Ectodermal cell (in vitro differentiated cells): ENCODE measurements at regions not wholly inside any gene's neighbourhood (a gene's known extent, or its start where the extent isn't known, plus 50 kb on each side); places are given as distances from the start of the nearest gene placed in this dataset.

Source experiments
- H3K27ac ChIP-seq: 2 replicates; pipeline ENCODE4 v1.7.0; 2013; ENCODE audit warnings: mild to moderate bottlenecking, low read depth, low read length; ENCODE audit not compliant: insufficient read depth, poor library complexity, severe bottlenecking
- H3K27me3 ChIP-seq: 2 replicates; pipeline ENCODE4 v1.7.0; 2013; ENCODE audit warnings: mild to moderate bottlenecking, low read length; ENCODE audit not compliant: insufficient read depth, control insufficient read depth, poor library complexity, severe bottlenecking
- H3K36me3 ChIP-seq: one replicate; pipeline ENCODE4 v1.7.0; 2013; ENCODE audit warnings: low read length; ENCODE audit not compliant: control insufficient read depth, insufficient read depth
- H3K4me1 ChIP-seq: one replicate; pipeline ENCODE4 v1.7.0; 2013; ENCODE audit warnings: low read length; ENCODE audit not compliant: control insufficient read depth, insufficient read depth
- H3K4me3 ChIP-seq: 2 replicates; pipeline ENCODE4 v1.7.0; 2013; ENCODE audit warnings: low read depth, low read length, control low read depth; ENCODE audit not compliant: insufficient read depth
- H3K9me3 ChIP-seq: 2 replicates; pipeline ENCODE4 v1.7.0; 2013; ENCODE audit warnings: mild to moderate bottlenecking, low read length, moderate library complexity; ENCODE audit not compliant: control insufficient read depth
- WGBS, 2 experiments: methylation state at CpG; one replicate each; pipeline ENCODE4 v1.1.7; 2013; ENCODE audit warnings: missing lambda C conversion rate in 2 of 2; 5-methylcytosine and 5-hydroxymethylcytosine counted together

- Histone ChIP-seq H3K27ac (no peak overlapping the region), H3K9me3 (no peaks in the 10 kb centered on the region), H3K36me3 (no peaks in the 10 kb centered on the region), H3K4me1 (no peaks in the 10 kb centered on the region), H3K27me3 (no peaks in the 10 kb centered on the region), H3K4me3 (no peak overlapping the region)
- WGBS, 2 experiments: 89 to 90% methylated on average over 10 of the region's 10 CpGs
These were observed 893.5 kb downstream of the TRIML1 start for GRCh38 chr4:189032606-189033338.

GRCh38 chr4:189033801-189034347 is 894.6 kb downstream of the TRIML1 start:
- Histone ChIP-seq H3K36me3 (no peaks in the 10 kb centered on the region), H3K27ac (no peak overlapping the region), H3K9me3 (no peaks in the 10 kb centered on the region), H3K4me3 (no peak overlapping the region), H3K4me1 (no peaks in the 10 kb centered on the region), H3K27me3 (no peaks in the 10 kb centered on the region)
- 88 to 91% methylated on average over 13 of the region's 13 CpGs for WGBS, 2 experiments

GRCh38 chr4:189035091-189035490 is 895.9 kb downstream of the TRIML1 start:
- Histone ChIP-seq H3K36me3 (no peaks in the 10 kb centered on the region), H3K27me3 (no peaks in the 10 kb centered on the region), H3K9me3 (no peaks in the 10 kb centered on the region), H3K27ac (no peak overlapping the region), H3K4me3 (no peak overlapping the region), H3K4me1 (no peaks in the 10 kb centered on the region)
- 93 to 97% methylated on average over 14 of the region's 14 CpGs for WGBS, 2 experiments

GRCh38 chr4:189035654-189036053 is 896.4 kb downstream of the TRIML1 start:
- no peak overlapping the region for H3K4me3 ChIP-seq
- no peaks in the 10 kb centered on the region for H3K9me3 ChIP-seq
- 86 to 92% methylated on average over 18 to 19 of the region's 19 CpGs for WGBS, 2 experiments
- H3K36me3 ChIP-seq: no peaks in the 10 kb centered on the region
- H3K27me3 ChIP-seq: no peaks in the 10 kb centered on the region
- H3K27ac ChIP-seq: no peak overlapping the region
- H3K4me1 ChIP-seq: no peaks in the 10 kb centered on the region

GRCh38 chr4:189036906-189037305 is 897.7 kb downstream of the TRIML1 start:
- no peaks in the 10 kb centered on the region for H3K36me3 ChIP-seq
- H3K9me3 ChIP-seq: no peaks in the 10 kb centered on the region
- H3K27me3 ChIP-seq: no peaks in the 10 kb centered on the region
- H3K27ac ChIP-seq: no peak overlapping the region
- H3K4me3 ChIP-seq: no peak overlapping the region
- WGBS, 2 experiments: 78 to 81% methylated on average over 6 of the region's 6 CpGs
- H3K4me1 ChIP-seq: no peaks in the 10 kb centered on the region

GRCh38 chr4:189046642-189047041 is 894.0 kb upstream of the FRG1 start:
- Histone ChIP-seq H3K4me3 (no peak overlapping the region), H3K4me1 (no peaks in the 10 kb centered on the region), H3K27me3 (no peaks in the 10 kb centered on the region), H3K9me3 (no peaks in the 10 kb centered on the region), H3K36me3 (no peaks in the 10 kb centered on the region), H3K27ac (no peak overlapping the region)
- 55 to 56% methylated on average over 1 of the region's 1 CpG for WGBS, 2 experiments

- 82 to 94% methylated on average over 1 of the region's 1 CpG for WGBS, 2 experiments
- Histone ChIP-seq H3K36me3 (no peaks in the 10 kb centered on the region), H3K27me3 (no peaks in the 10 kb centered on the region), H3K4me1 (no peaks in the 10 kb centered on the region), H3K27ac (no peak overlapping the region), H3K9me3 (no peaks in the 10 kb centered on the region), H3K4me3 (no peak overlapping the region)
These were observed 892.6 kb upstream of the FRG1 start for GRCh38 chr4:189048119-189048518.

GRCh38 chr4:189049682-189050081 is 891.0 kb upstream of the FRG1 start:
- no peak overlapping the region for H3K27ac ChIP-seq
- no peaks in the 10 kb centered on the region for H3K36me3 ChIP-seq
- WGBS, 2 experiments: 75 to 77% methylated on average over 8 of the region's 8 CpGs
- no peaks in the 10 kb centered on the region for H3K9me3 ChIP-seq
- H3K4me3 ChIP-seq: no peak overlapping the region
- no peaks in the 10 kb centered on the region for H3K27me3 ChIP-seq
- no peaks in the 10 kb centered on the region for H3K4me1 ChIP-seq

GRCh38 chr4:189050643-189051042 is 890.0 kb upstream of the FRG1 start:
- 91 to 93% methylated on average over 8 of the region's 8 CpGs for WGBS, 2 experiments
- no peak overlapping the region for H3K4me3 ChIP-seq
- H3K27me3 ChIP-seq: no peaks in the 10 kb centered on the region
- H3K36me3 ChIP-seq: no peaks in the 10 kb centered on the region
- no peaks in the 10 kb centered on the region for H3K9me3 ChIP-seq
- H3K27ac ChIP-seq: no peak overlapping the region
- H3K4me1 ChIP-seq: no peaks in the 10 kb centered on the region

GRCh38 chr4:189053621-189054020 is 887.1 kb upstream of the FRG1 start:
- no peaks in the 10 kb centered on the region for H3K4me1 ChIP-seq
- no peaks in the 10 kb centered on the region for H3K9me3 ChIP-seq
- no peak overlapping the region for H3K27ac ChIP-seq
- 64 to 72% methylated on average over 7 of the region's 7 CpGs for WGBS, 2 experiments
- no peaks in the 10 kb centered on the region for H3K27me3 ChIP-seq
- H3K4me3 ChIP-seq: no peak overlapping the region
- H3K36me3 ChIP-seq: no peaks in the 10 kb centered on the region
